GM20431 (cell line): ENCODE measurements at regions not wholly inside any gene's neighbourhood (a gene's known extent, or its start where the extent isn't known, plus 50 kb on each side); places are given as distances from the start of the nearest gene placed in this dataset.

Experiments
- in situ Hi-C: fragments of 300-500 bp; cut with MseI, MboI; formaldehyde crosslinking; loops from one replicate; pipeline ENCODE4 v1.15.0; 2020; ENCODE audit warnings: low sequenced_read_pairs; ENCODE audit not compliant: unreplicated experiment

GRCh38 chr6:113289166-113289565, 568.0 kb upstream of the MARCKS start:
- in situ Hi-C loops, result no loop called here

- in situ Hi-C loops, result no loop called here
Measured at GRCh38 chr6:113290684-113291083, 566.5 kb upstream of the MARCKS start.

- in situ Hi-C loops, result no loop called here
Measured at GRCh38 chr6:113291751-113292445, 565.2 kb upstream of the MARCKS start.

- in situ Hi-C loops, result no loop called here
Measured at GRCh38 chr6:113292646-113293422, 564.3 kb upstream of the MARCKS start.

GRCh38 chr6:113293423-113293740, 563.8 kb upstream of the MARCKS start:
- in situ Hi-C loops, result no loop called here

- in situ Hi-C loops, result no loop called here
Measured at GRCh38 chr6:113299531-113299930, 557.6 kb upstream of the MARCKS start.

GRCh38 chr6:113301651-113302050, 555.5 kb upstream of the MARCKS start:
- in situ Hi-C loops, result loop anchor here (10.0 kb wide), 1 partner anchor 563 kb away; no protein-coding TSS in a partner anchor

- in situ Hi-C loops, result loop anchor here (10.0 kb wide), 1 partner anchor 561 kb away; no protein-coding TSS in a partner anchor
Measured at GRCh38 chr6:113304116-113304515, 553.0 kb upstream of the MARCKS start.

- in situ Hi-C loops, result loop anchor here (10.0 kb wide), 1 partner anchor 558 kb away; no protein-coding TSS in a partner anchor
Measured at GRCh38 chr6:113306552-113307145, 550.5 kb upstream of the MARCKS start.

GRCh38 chr6:113308266-113308665, 548.9 kb upstream of the MARCKS start:
- in situ Hi-C loops, result loop anchor here (10.0 kb wide), 1 partner anchor 557 kb away; no protein-coding TSS in a partner anchor

GRCh38 chr6:113313841-113314240, 543.3 kb upstream of the MARCKS start:
- in situ Hi-C loops, result no loop called here

- in situ Hi-C loops, result no loop called here
Measured at GRCh38 chr6:113315165-113315564, 542.0 kb upstream of the MARCKS start.

- in situ Hi-C loops, result no loop called here
Measured at GRCh38 chr6:113315879-113316278, 541.3 kb upstream of the MARCKS start.

GRCh38 chr6:113317442-113317841, 539.7 kb upstream of the MARCKS start:
- in situ Hi-C loops, result no loop called here

- in situ Hi-C loops, result no loop called here
Measured at GRCh38 chr6:113317891-113318574, 539.1 kb upstream of the MARCKS start.

GRCh38 chr6:113318575-113318917, 538.6 kb upstream of the MARCKS start:
- in situ Hi-C loops, result no loop called here

- in situ Hi-C loops, result no loop called here
Measured at GRCh38 chr6:113320653-113321052, 536.5 kb upstream of the MARCKS start.

GRCh38 chr6:113326781-113327180, 530.4 kb upstream of the MARCKS start:
- in situ Hi-C loops, result no loop called here

GRCh38 chr6:113328886-113329381, 528.2 kb upstream of the MARCKS start:
- in situ Hi-C loops, result no loop called here

GRCh38 chr6:113329942-113330635, 527.1 kb upstream of the MARCKS start:
- in situ Hi-C loops, result no loop called here
